HG02763 (cell line): ENCODE measurements at regions not wholly inside any gene's neighbourhood (a gene's known extent, or its start where the extent isn't known, plus 50 kb on each side); places are given as distances from the start of the nearest gene placed in this dataset.

ENCODE experiments used
- ATAC-seq: cut with Tn5 transposase; IDR thresholded peaks from one replicate; pipeline ENCODE4 v1.9.1; 2021; ENCODE audit warnings: mild to moderate bottlenecking, moderate library complexity; ENCODE audit not compliant: unreplicated experiment

- ATAC-seq, result no peak
Measured at GRCh38 chr2:16303761-16304160, 361.9 kb downstream of the CYRIA start.

- ATAC-seq, result no peak
Measured at GRCh38 chr2:16303273-16303577, 362.4 kb downstream of the CYRIA start.

- no peak for ATAC-seq
Measured at GRCh38 chr2:16302431-16303272, 362.3 kb downstream of the MYCN start.

GRCh38 chr2:16301961-16302360 lies 361.6 kb downstream of the MYCN start:
- ATAC-seq, result no peak

- ATAC-seq, result no peak
Measured at GRCh38 chr2:16298866-16299265, 358.5 kb downstream of the MYCN start.

- no peak for ATAC-seq
Measured at GRCh38 chr2:16296331-16297250, 356.2 kb downstream of the MYCN start.

DNA sequence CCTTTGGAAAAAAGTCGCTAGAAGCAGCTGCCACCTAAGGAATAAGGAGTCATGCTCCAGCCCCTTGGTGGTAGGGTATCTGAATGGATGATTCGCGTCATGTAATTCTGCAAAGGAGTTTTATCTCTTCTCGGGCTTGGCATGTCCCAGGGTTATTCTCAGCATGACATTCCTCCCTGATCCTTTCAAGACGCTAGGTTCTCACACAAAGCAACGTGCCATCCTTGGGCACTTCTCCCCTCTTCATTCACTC lies 355.6 kb downstream of the MYCN start:
- ATAC-seq, result no peak

- ATAC-seq, result no peak
Measured at GRCh38 chr2:16294791-16295190, 354.4 kb downstream of the MYCN start.

GRCh38 chr2:16293871-16294270 lies 353.5 kb downstream of the MYCN start:
- ATAC-seq, result no peak

GRCh38 chr2:16293398-16293797 lies 353.0 kb downstream of the MYCN start:
- no peak for ATAC-seq

DNA sequence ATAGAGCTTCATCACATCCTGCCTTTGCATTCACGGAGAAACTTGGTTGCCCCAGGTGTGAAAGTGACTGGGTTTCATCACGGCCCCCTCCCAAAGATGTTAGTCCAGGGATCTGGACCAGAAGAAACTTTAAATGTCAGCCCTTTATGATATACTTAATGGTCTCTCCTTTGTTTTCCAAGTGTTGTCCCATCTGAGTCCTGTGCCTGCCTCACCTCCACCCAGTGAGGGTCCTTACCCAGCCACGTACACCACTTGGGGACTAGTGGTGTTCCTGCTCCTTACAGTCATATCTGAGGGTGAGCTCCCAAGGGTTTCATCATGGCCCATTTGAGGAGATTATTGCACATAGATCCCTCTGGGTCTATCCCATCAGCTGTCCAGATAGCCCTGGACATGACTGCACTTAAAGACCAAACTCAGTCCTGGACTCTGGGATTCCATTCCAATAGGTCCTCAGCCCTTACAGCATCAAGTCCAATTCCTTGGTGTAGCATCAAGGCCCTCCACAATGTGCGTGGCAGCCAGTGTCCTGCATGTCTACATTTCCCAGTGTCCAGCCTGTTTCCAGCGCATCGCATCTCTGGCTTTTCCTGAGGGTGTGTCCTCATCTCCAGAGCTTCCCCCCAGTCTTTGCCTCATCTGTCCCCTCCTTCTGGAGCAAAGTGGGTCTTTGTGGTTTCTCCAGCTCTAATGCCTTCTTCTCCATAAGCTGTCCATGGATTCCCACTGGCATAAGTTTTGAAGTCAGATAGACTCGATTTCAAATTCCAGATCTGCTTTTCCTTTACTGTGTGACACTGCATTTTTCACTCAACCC lies 351.6 kb downstream of the MYCN start:
- no peak for ATAC-seq

DNA sequence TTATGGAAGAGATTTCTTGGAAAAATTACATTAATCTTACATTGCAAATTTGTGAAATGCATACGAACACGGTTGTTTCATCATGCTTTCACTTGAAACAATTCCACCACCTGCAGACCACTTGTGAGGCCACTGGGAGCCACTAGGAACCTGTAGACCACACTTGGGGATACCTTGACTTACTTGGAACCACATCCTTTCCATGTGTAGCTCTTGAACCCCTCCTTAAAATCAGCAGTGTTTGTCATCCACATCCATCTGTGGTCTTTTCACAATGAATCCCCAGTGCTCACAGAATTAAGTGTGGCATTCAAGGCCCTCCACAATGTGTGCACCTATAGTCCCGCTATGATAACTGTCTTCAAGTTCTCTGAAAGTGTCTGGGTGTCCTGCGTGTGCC lies 350.9 kb downstream of the MYCN start:
- no peak for ATAC-seq

- no peak for ATAC-seq
Measured at GRCh38 chr2:16290311-16291020, 350.1 kb downstream of the MYCN start.

- no peak for ATAC-seq
Measured at GRCh38 chr2:16288371-16289112, 348.2 kb downstream of the MYCN start.

GRCh38 chr2:16287831-16288230 lies 347.5 kb downstream of the MYCN start:
- no peak for ATAC-seq

DNA sequence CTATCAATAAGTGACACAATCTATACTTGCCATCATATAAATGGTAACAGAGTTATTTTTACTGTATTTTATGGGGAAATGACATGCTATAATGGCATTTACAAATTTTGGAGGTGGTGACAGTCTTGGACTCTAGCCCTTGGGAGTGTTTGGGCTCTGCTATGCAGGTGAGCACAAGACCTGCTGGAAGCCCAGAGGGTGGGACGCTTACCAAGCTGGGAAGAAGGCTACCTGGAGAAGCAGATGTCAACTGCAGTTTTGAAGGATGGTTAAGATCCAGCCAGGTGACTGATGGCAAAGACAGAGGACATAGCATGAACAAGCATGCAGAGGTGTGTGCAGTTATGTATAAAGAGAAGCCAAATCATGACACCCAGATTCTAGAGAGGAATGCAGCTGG lies 346.9 kb downstream of the MYCN start:
- no peak for ATAC-seq

DNA sequence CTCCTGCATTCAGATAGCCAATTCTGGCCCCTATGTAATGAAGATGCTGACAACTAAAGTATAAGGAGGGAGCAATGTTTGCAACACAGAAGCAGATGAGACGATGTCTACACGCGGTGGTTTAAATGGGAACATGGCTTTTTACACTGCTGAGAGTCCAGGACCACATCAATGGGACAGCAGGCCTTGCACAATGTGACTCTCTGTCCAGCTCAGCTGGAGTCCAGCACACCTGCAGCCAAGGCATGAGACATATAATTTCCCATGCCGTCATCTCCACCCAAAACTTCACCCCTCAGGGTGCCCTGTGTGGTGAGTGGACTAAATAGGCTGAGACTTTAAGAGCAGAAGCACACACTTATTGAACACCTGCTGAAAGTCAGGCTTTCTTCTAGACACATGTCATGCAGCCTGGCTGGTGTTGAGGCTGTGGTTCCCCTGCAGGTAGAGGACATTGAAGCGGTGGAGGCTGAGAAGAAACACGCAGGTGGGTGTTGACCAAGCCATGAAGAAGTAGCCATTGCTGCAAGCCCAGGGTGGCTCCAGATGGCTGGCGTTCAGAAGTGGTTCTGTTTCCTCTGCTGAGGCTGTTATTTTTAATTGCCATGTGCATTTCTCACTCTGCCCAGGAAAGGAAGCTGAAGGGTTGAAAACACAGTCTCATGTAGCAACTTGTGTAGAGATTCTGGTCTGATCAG lies 345.6 kb downstream of the MYCN start:
- no peak for ATAC-seq

DNA sequence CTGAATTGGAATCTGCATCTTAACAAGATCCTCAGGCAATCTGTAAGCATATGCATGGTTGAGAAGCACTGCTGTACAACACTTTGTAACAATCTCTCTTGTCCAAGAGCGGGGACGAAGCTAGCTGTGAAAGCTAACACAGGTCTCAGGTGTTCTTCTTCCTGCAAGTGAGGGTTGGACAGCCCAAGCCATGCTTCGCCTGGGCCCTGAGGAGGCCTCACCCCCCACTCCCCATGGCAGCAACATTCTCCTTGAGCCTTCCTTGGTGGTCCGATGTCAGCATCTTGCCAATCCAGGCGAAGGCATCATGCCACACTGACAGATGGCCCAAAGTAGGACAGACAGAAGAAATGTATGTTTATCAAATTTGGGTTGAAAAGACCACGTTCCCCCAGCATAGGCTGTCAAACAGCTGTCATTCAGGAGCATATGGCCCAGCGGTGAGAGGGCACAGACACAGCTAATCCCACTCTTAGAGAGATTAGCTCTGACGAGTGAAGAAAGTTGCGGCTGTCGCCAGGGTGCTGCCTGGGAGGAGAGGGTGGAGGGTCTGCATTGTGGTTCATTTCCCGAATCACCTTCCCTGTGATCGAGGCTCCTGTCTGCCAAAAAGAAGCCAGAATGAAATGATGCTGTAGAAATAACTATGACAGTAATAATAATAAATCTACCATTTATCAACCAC lies 344.7 kb downstream of the MYCN start:
- ATAC-seq, result no peak
